HG03571 (cell line): ENCODE measurements at regions not wholly inside any gene's neighbourhood (a gene's known extent, or its start where the extent isn't known, plus 50 kb on each side); places are given as distances from the start of the nearest gene placed in this dataset.
"Not testable (repeated sequence)": the region's sequence is repeated elsewhere in the genome, so short reads cannot be mapped to it uniquely, and the experiment has no call there.

ENCODE experiments used
- ATAC-seq: cut with Tn5 transposase; IDR thresholded peaks from one replicate; pipeline ENCODE4 v1.9.1; 2021; ENCODE audit not compliant: unreplicated experiment

GRCh38 chr3:139113231-139113992 lies 68.7 kb upstream of the PRR23C start:
- ATAC-seq, result no peak

- ATAC-seq, result no peak
Observed at GRCh38 chr3:139113993-139114375, 69.3 kb upstream of the PRR23C start.

- ATAC-seq, result not testable (repeated sequence)
Observed at GRCh38 chr3:139116631-139117030, 71.9 kb upstream of the PRR23C start.

- no peak for ATAC-seq
Observed at GRCh38 chr3:139117136-139117675, 72.5 kb upstream of the PRR23C start.

DNA sequence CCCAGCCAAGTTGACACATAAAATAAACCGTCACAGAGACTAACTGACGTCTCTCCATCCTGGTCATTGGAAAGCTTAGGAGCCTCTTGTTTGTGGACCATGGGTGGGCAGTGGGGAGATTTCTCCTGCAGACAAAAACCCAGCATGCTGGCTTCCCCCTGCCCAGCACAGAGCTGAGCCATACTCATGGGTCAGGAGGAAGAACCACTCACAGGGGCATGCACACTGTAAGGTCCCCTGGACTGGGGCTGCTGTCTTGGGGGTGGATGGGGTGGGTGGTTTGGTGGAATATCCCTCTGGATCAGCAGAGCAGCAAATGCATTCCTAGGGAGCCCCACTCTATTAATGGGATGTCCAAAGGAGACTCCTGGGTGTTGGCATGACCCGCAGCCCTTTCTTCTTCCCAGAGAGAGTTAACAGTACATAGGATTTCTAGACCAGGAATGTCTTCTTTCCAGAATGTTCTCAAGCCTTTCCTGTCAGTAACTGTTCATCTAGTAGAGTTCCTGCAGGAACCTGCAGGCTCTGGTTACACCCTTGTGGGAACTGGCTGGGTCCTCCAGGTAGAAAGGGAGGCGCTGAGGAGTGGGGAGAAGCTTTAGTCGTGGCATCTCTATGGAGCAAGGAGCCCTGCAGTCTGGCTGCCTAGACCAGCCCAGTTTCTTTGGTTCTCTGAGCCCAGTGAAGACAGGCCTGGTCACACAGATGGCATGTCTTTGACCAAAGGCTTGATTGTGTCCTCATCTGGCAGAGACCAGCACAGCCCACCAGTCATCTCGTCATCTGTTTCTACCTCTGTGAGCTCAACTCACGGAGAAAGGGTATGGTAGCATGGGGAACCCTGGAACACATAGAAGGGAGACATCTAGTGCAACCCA lies 73.4 kb upstream of the PRR23C start:
- no peak for ATAC-seq

GRCh38 chr3:139118835-139119234 lies 74.1 kb upstream of the PRR23C start:
- ATAC-seq, result no peak

- no peak for ATAC-seq
Observed at GRCh38 chr3:139119331-139120025, 74.8 kb upstream of the PRR23C start.

DNA sequence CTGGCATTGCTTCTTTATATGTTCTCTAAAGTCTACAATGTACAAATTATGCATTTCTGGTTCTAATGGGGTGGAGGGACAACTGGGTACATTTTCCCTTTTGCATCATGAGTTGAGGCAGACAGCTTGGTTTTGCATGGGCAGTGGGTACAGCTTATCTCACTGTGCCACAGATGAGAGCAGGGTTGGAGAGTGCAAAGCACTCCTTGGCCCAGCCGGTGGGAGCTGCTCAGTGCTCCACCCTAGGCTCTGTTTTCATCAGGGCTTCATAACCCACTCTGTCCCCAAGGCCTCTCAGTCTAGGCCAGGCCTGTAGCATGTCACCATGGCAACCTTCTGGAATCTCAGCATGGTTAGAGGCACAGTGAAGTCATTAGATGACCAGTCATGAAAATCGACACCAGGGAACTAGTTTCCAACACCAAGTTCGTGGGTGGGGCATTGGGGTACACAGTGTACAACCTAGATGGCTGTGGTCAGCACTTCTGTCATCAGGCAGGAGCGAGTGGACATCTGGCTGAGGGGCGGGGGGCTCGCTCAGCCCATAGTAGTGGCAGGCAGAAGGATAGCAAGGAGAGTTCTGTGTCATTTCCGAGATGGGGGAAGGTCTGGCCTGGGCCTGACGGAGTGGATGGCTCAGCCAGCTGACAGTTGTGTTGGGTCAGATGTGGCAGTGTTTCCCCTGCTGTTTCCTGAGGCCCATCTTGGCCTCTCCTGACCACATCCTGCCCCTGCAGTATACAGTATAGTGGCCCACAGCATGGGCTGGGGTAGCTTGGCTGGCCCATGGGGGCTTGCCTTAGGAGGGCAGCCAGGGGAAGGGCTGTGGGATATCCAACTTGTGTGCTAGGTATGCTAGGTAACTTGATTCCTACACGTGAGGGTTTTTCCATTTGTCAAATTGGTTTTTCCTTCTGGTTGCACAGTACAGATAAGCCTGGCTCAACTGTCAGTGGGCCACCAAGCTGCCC lies 75.7 kb upstream of the PRR23C start:
- no peak for ATAC-seq

DNA sequence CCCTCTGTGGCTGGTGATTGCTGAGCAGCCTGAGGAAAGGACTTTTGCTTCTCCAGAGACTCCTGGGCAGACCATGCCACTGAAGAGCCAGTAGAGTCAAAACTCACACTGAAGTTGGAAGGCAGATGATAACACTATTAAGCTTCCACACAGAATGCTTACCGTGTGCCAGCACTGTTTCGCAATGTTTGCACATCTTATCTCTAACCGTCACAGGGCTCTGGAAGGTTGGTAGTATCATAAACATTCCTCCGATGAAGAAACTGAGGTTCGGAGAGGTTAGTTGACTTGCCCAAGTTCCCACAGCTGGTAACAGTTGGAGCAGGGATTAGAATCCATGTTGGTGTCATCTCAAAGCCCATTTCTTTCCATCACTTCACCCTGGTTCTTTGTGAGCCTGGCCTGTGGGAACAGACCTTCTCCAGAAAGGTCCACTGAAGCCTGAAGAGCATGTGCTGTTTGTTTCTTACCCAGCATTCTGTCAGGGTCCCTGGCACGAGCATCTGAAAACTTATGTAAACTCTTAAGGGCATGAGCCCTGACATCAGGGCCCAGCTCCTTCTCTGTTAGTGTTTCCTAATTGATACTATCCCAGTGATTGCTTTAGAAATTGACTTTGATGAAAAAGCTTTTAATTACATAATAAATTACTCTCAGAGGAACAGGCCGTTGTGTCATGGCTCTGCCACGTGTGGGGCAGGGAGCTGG lies 77.0 kb upstream of the PRR23C start:
- no peak for ATAC-seq

DNA sequence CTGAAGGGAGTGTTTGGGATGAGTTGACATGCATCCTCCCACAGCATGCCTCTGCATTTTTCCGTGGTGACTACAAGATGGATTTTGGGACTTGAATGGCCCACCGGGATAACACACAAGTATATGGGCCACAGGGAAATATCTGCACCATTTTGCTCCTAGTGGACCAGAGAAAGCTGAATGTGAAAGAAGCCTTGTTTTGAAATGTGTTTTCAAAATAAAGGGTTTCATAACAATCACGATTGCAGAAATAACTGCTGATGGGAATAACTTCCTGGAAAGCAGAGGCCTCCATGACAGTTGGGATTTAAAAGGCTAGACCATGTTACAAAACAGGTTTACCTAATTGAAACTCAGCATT lies 77.5 kb upstream of the PRR23C start:
- ATAC-seq, result no peak

- no peak for ATAC-seq
Observed at GRCh38 chr3:139122612-139123011, 77.9 kb upstream of the PRR23C start.

GRCh38 chr3:139123377-139124095 lies 78.8 kb upstream of the PRR23C start:
- no peak for ATAC-seq

GRCh38 chr3:139124197-139124596 lies 79.5 kb upstream of the PRR23C start:
- no peak for ATAC-seq

GRCh38 chr3:139127101-139127500 lies 82.4 kb upstream of the PRR23C start:
- no peak for ATAC-seq

DNA sequence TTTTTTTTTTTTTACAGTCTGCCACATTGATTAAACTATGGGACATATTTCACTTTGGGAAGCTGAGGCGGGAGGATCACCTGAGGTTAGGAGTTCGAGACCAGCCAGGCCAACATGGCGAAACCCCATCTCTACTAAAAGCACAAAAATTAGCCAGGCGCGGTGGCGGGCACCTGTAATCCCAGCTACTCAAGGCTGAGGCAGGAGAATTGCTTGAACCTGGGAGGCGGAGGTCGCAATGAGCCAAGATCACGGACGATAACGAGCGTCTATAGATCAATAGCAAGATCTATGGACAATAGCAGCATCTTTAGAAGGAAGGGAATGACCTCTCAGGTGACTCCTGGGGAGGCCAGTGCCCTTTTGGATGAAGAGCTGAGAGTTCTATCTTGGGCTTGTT lies 82.9 kb upstream of the PRR23C start:
- not testable (repeated sequence) for ATAC-seq

- ATAC-seq, result no peak
Observed at GRCh38 chr3:139128803-139129202, 84.1 kb upstream of the PRR23C start.

DNA sequence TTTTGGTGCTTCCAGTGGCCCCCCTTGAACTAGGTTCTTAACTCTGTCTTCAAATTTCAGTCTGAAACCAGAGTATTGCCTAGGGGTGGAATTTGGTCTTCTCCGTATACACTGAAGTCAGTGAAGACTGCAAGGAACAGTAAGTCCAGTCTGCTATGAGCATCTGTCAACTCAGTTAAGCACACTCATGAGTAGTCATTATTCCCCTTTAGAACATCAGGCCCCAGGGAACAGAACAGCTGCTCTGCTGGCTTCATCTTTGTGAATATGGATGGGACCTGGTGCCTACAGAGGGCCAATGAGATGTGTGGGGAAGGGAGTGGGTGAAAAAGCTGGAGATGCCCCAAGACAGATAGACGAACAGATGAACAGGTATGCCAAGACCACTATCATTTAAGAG lies 85.2 kb upstream of the PRR23C start:
- ATAC-seq, result no peak

GRCh38 chr3:139130390-139131140 lies 85.9 kb upstream of the PRR23C start:
- no peak for ATAC-seq
